ENCODE measurements at regions not wholly inside any gene's neighbourhood (a gene's known extent, or its start where the extent isn't known, plus 50 kb on each side); places are given as distances from the start of the nearest gene placed in this dataset.

GRCh38 chr9:12633016-12633765, 60.0 kb upstream of the TYRP1 start:
- in situ Hi-C loops (cut with HindIII; ENCODE audit: low sequenced_read_pairs): no loop called here
- no peak for DNase-seq (ENCODE audit: low read depth, low spot score)

GRCh38 chr9:12640016-12640587, 53.1 kb upstream of the TYRP1 start:
- TF ChIP-seq CTCF (IDR thresholded peaks at IDR 0.05; ENCODE audit: low read depth, low read length): peak; percentile 57
- in situ Hi-C loops (cut with HindIII; ENCODE audit: low sequenced_read_pairs): no loop called here
- H3K4me3 ChIP-seq (ENCODE audit: low read depth, low read length): no peak overlapping the region
- peak; percentile 67 for DNase-seq (ENCODE audit: low read depth, low spot score)

More at GRCh38 chr9:12633016-12633765, 60.0 kb upstream of the TYRP1 start:
- H3K4me3 ChIP-seq (ENCODE audit: low read depth, low read length): no peak overlapping the region
- TF ChIP-seq CTCF (IDR thresholded peaks at IDR 0.05; ENCODE audit: low read depth, low read length): no peak

GRCh38 chr9:12640866-12641636, 52.1 kb upstream of the TYRP1 start:
- no peak for TF ChIP-seq CTCF (IDR thresholded peaks at IDR 0.05; ENCODE audit: low read depth, low read length)
- in situ Hi-C loops (cut with HindIII; ENCODE audit: low sequenced_read_pairs): no loop called here
- DNase-seq (ENCODE audit: low read depth, low spot score): no peak
- no peak overlapping the region for H3K4me3 ChIP-seq (ENCODE audit: low read depth, low read length)

Data from astrocyte of the spinal cord (primary cell).